ENCODE measurements at regions not wholly inside any gene's neighbourhood (a gene's known extent, or its start where the extent isn't known, plus 50 kb on each side); places are given as distances from the start of the nearest gene placed in this dataset.

DNA sequence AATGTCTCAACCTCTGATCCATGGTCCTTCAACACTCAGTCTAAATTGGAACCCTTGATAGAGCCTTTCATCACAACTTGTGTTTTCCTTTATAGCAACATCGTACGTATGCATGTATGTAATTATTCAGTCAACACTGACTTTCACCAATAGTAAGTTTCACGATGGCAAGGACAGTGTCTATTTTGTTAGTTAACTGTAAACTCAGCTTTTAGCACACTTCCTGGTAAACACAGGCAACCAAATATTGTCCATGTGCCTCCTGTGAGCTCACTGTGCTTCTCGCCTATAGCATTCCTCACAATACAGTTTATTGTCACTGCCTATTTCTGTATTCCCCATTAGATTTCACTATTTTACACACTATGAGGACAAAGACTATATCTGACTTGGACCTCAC is 323.1 kb downstream of the DEPDC1B start:
- no peak for DNase-seq (ENCODE audit: low read depth)

DNA sequence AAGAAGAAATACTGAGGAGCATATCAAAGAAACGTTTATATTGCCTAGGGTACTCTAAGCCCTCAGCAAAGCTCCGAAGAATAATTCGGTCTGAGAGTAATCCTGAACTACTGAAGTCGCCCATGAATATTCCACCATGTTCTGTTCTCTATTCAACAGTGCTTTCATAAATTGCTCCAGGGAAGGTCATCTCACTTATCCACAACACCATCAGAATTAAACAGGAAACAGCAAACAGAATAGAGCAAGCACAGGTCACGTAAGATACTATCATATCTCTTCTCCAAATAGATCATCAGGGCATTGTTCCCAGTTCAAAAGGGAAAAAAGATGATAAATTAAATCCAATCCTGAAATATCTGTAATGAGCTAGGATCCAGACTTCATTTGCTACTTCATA is 325.6 kb downstream of the DEPDC1B start:
- no peak for DNase-seq (ENCODE audit: low read depth)

DNA sequence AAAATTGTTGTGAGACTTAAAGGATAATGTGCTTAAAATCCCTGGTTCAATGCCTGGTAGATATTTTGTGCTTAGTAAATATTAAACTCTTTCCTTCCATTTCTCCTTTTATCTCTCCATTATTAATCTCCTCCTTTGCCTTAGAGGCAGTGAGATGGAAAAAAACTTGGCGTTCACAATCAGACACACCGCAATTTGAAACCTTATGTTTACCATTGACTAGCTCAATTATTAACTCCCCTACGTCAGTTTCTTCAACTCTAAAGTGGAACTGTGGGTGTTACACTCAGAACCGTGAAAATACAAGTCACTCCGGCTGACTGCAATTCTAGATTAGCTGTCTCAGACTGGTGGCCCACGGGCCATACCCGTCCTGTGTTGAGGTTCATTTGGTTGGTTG is 327.2 kb downstream of the DEPDC1B start:
- no peak for DNase-seq (ENCODE audit: low read depth)

DNA sequence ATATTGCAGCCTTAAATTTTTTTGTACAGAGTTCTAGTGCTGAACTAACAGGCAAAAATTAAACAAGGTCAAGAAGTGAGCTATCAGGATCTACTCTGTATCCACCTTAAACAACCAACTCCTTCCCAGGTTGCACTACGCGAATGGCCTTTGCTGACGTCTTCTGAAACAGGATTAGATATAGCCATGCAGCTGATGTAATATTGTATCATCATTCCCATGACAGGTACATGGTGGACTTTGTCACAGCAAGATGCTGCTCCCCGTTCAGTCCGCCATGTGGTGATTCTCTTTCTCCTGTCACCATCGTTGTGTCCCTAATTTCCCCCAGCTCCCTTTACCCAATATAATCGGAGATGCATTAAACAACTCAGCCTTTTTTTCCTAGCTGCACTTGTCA is 328.9 kb downstream of the DEPDC1B start:
- no peak for DNase-seq (ENCODE audit: low read depth)

DNA sequence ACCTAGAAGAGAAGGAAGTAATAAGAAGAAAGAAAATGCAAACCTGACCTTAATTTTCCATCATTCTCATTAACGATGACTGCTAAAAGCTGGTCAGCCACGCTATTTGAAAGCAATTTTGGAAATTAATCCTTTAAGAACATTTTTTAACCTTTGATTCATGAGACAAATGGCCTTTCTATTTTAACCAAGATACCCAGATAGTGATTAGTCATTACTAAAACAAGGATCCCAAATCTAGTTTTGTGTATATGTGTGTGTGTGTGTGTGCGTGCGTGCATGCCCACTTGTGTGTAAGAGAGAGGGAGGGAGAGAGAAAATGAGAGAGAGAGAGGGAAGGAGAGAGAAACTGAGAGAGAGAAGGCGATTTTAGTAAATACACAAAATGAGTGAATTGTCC is 329.5 kb downstream of the DEPDC1B start:
- DNase-seq (ENCODE audit: low read depth) = no peak

DNA sequence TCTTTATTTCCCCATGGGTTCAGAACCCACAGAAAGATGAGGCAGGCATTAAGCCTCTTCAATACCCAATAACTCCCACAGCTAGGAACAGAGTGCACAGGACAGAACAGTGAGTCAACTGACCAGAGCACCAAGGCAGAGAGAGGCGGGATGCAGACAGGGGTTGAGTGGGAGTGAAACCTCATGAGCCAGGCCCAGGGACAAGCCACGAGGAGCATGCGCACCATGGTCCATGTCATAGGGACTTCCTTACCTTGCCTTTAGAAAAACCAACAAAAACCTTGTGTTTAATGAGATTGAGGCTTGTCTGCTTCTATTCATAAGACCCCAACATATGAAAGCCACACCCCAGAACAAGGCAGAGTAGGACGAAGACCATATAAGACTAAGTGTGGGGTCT is 330.6 kb downstream of the DEPDC1B start:
- DNase-seq (ENCODE audit: low read depth) = no peak

DNA sequence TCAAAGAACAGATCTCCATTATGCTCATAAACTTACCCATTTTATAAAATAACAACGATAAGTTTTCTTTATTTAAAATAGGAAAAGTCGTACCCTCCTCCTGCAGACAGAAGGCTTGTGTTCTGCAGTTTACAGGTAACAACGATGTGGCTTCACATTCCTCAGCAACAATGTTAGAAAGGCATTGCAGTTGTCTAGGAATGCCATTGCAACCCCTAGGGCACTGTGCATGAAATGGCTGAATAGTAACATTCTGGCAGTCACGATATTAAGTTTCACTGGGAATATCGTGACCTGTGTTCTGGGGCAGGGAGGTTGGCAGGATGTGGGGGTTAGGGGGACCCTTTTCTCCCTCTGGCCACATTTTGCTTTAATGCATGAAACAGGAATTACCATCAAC is 331.9 kb downstream of the DEPDC1B start:
- no peak for DNase-seq (ENCODE audit: low read depth)

DNA sequence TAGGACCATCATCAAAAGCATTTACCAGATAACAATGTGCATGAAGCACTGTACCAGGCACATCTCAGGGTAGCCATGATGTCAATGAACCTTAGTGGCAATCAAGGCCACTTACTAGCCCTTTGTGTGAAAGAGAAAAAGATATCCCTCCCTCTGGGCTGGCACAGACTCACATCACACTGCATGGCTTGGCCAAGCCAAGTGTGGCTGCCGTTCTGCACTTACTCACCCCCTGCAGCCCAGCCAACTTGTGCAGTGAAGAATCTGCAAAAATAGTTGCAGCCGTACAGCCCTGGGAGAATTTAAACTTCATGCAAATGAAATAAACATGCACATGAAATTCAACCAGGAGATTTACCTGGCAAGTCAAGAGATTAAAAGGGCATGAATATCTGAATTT is 333.5 kb downstream of the DEPDC1B start:
- DNase-seq (ENCODE audit: low read depth) = no peak

DNA sequence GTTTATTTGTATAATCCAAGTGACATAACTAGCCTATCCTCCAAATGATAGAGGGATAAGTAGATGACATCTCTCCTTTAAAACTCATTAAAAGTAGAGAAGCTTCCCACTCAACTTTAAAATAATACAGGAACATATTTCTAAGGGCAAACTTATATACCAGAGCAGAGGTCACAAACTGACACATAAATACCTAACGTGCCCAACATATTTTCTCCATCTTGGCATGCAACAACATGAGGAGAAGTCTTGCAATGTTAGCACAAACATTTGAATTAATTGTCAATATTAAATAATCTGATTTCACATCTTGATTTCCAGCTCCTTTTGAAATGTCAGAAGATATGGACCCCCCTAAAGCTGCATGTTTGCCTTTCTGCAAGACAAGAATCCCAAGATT is 335.0 kb downstream of the DEPDC1B start:
- no peak for DNase-seq (ENCODE audit: low read depth)

DNA sequence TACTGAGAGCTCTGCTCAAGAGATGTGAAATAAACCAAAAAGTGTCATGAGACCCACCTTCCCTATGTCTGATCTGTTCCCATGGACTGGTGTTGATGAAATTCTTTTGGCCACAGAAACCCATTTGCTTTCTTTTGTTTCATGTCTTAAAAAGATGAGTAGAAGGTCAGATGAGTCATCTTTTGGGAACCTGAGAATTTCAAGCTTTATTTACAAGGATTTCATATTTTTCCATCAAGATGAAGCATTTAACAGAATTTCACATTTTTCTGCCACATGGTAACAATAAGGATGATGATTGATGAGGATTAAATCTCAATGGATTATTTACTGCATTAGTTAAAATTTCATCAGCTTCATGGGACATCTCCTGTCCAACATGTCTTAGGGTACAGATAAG is 337.8 kb downstream of the DEPDC1B start:
- DNase-seq (ENCODE audit: low read depth) = peak; percentile 26

DNA sequence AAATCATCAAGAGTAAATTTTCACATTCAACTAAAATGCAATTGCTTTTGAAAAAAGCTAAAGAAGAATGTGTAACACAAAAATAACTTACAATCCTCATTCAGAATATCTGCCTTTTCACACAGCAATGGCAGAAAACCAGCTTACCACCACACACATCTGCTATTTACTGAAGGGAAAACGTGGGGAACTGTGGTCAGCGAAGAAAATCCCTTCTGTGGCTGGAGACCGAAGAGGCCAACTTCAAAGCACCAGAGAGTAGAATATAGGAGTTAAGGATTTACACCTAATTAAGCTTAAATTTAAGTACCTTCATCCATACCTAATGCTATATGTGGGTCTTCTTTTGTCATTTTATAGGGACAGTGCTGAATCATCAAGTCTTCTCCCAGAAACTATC is 339.6 kb downstream of the DEPDC1B start:
- DNase-seq (ENCODE audit: low read depth) = no peak

DNA sequence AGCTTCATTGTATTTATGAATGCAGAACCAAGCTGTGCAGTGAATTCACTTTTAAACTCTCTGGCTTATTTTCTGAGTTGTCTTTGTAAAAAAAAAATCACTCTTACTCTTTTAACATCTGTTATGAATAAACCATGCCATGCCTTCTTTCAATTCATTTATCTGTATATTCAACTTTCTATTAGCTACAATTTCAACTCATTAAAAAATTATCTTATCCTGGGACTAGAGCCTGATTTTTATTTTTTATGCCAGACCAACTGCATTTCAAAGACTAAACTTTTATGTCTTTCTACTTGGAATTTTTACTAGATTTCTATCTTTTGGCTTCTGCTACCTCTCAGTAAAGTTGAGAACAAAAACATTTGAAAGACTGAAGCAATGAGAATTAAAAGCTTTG is 342.7 kb downstream of the DEPDC1B start:
- DNase-seq (ENCODE audit: low read depth) = no peak

DNA sequence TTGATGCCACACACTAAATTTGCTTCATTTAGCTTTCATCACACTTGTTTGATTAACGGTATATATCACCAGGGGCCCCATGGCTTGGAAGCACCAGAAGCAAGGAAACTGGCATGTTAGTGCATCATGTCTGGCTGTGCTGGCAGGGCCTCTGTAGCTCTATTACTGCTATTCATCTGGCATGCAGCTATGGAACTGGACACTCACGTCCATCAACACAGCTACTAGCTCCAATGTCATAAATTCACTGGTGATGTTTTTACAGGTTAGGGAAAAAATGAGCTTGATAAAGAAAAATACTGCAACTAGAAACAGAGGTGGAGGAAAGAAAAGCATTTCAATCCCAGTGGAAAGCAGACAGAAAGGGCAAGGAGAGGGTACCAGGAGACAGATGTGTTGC is 343.2 kb downstream of the DEPDC1B start:
- DNase-seq (ENCODE audit: low read depth) = no peak

DNA sequence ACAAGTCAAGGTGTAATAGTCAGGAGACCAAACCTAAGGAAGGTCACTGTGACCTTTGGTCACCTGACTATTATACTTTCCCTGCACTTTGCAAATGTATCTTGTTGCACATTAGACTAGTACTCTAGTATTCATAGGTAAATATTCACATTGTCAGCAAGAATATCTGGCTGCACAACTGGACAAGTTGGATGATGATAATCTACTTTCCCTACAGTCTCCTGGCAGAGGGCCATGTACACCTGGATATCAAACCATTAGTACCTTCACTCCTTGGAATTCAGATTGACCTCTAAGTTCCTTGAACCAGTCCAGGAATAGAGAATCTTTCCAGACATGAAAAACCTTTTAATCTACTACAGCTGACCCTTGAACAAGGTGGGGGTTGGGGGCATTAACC is 344.8 kb downstream of the DEPDC1B start:
- DNase-seq (ENCODE audit: low read depth) = no peak

DNA sequence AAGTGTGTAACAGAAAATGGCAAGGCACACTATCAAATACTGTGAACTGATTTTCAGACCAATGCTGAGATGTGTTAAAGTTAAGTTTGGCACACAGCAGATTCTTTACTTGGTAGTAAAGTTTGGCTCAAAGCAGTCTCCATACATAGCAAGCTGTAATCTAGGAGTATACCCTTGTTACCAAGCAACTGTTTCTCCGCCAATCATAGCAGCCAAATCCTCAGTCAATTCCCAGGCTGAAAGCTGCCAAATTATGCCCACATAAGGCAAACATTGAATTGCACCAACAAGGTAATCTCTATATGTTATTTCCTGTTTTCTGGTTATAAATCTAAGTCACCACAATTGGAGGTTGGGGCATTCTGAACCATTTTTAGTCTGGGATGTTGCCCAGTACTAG is 345.7 kb downstream of the DEPDC1B start:
- DNase-seq (ENCODE audit: low read depth) = no peak

DNA sequence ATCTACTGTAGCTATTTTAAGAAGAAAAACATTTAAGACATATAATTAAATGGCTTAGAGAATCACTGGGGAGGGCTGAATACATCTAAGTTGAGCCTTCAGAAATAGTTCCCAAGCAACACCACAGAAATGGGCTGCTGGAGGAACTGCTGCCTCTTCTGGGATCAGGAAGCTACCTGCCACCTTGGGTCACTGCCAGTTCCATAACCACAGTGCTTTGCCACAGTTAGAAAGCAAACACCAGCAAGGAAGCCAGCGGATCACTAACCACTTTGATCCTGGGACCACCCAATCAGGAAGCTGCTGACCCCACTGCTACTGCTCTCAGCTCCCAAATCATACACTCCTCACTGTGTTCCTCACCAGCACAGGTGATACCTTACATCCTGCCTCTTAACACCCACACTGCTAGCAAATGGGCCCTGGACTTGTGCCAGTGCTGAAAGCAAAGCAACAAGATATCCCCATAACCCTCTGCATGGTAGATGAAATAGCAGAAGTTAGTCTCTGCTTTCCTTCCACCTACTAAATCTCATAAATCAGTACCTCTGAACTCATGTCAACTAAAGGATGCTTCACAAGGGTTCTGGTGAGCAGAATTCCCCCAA is 346.9 kb downstream of the DEPDC1B start:
- no peak for DNase-seq (ENCODE audit: low read depth)

DNA sequence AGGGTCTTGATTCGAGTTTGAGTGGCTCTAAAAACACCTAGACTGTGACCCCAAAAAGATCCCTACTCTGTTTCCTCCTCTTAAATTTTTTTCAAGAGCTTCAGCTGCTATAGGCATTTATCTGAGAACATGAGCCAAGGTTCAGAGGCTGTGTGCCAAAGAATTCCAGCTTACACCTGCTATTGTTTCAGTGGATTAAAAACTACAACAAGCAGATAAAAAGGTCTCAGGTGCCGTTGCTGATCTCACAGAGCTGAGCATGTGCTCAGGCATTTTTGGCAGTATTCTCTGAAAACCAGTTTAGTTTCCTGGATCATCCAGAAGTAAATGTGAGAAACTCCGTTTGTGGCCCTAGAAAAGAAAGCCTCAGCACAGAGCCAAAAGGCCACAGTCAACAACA is 349.2 kb downstream of the DEPDC1B start:
- no peak for DNase-seq (ENCODE audit: low read depth)

DNA sequence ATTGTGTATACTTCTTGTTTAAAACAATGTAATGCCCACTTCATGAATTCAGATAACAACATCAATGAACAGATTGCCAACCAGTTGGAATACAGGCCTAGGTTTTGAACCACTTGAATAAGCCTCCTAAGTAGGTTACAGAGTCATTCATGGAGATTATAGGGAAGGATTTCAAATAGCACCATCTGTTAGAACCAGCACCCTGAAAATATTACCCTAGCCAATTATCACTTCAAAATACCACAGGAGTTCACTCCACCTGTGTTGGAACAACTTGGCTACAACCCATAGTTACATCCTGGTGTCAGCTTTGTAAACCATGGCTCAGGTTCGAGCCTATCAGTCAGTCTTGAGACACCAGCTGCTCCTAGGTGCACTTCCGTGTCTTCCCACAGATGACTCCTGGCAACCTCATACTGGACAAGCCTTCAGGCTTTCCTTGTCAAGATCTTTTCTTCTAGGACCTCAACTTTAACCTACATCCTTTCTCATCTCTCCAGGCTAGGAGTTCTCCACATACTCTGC is 350.0 kb downstream of the DEPDC1B start:
- no peak for DNase-seq (ENCODE audit: low read depth)

DNA sequence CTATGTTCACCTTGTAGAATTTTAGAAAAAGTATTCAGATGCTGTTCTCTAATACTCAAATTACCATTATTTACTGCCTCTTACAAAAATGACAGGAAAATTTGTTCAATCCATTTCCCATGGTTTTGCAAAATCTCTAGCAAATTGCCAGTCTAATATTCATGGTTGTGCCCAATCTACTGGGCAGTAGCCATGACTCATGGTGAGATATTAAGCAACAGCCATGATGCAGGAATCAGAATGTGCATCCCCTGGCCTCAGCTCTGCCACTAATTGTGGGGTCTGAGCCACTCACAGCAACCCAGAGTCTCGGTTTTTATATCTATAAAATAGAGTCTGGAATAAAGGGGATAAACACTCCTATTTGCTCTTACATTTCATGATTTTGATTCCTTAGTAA is 353.6 kb downstream of the DEPDC1B start:
- DNase-seq (ENCODE audit: low read depth) = peak; percentile 16

DNA sequence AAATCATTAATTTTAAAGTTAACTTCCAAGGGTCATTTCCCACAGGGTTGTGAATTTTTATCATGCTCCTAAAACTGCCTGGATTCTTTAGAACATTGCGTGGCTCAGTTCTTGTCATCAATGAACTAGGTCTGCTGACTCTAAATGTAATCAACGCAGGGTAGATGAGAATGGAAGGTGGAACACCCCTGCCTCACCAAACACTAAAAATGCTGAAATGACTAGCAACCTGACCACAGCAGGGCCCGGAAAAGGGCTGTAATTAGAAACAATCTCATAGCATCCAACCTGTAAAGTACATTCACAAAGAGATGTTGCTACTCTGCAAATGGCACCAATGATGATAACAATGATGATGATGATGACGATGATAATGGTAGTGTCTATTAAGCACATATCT is 356.9 kb downstream of the DEPDC1B start:
- DNase-seq (ENCODE audit: low read depth) = no peak

DNA sequence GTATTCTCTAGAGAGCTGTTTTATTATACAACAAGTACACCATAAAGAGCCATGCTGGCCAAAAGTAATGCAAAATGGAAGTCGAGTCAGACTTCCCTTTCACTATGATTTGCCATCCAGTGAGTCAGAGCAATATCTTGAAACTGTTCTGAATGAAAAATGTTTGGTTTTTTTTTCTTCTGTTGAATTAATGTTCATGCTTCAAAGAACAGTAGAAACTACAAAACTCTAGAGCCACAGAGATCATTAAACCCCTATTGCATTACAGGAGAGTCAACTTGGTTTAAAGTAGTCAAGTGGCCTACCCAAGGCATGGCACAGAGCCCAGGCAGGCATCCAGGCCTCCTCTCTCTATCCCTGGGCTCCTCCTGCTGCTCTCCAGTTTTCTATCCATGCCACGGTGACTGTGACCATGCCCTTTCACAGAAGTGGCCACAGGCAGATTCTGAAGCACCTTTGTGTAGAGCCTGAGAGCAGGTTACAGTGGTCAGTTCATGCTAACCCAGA is 358.9 kb downstream of the DEPDC1B start:
- DNase-seq (ENCODE audit: low read depth) = no peak

DNA sequence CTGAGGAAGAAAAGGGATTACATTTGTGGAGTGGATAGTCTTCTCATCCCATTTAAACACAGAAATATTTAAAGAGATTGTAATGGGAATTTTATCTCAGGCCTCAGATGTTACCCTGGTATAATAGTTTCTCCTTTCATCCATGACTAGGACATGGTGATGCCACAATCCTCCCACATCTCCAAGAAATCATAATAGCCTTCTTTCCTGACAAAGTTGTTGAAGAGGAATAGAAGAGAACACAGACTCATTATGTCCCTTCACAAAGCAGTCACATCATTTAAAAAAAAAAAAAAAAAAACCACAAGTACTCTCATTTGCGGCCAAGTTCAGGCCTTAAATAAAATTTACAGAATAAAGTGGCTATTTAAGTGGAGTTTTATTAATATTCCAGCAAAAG is 359.6 kb downstream of the DEPDC1B start:
- no peak for DNase-seq (ENCODE audit: low read depth)

DNA sequence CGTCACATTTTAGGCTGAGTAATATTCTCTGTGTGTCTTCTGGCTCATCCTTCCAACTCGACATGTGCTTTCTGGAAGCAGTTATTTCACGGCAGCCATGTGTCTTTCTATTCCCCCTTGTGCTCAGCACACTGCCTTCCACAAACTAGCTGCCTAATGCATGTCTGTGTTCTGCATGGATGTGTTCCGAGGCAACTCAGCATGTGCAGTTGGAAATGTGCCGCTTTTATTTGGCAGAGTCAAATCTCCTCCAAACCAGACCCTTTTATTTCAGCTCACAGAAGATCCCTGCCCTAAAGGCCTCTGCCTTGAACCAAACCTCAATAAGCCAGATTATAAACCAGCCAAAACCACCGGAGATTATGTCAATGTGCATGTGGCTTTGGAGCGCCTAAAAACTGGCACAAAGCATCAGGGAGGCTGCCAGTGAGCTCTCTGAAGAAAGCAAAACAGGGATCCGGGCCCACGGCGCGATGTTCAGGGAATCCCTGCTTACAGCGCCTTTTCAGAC is 360.2 kb downstream of the DEPDC1B start:
- DNase-seq (ENCODE audit: low read depth) = peak; percentile 42

DNA sequence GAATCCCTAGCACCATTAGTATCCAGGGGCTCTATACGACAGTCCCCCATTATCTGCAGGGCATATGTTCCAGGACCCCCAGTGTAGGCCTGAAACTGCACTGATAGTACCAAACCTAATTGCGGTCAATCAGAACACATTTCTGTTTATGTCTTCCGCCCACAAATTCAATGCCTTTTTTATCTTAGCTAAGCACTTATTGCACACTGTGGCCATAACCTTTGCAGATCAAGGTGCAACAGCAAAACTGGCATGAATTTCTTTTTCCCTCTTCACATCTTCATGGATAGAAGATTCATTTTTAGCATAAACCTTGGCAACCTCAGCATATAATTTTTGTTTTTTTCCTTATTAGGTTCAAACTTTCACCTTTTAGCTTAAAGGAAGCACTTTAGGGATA is 361.1 kb downstream of the DEPDC1B start:
- DNase-seq (ENCODE audit: low read depth) = no peak
